ENCODE measurements at regions not wholly inside any gene's neighbourhood (a gene's known extent, or its start where the extent isn't known, plus 50 kb on each side); places are given as distances from the start of the nearest gene placed in this dataset.

GRCh38 chr4:26108054-26108453 lies 194.0 kb downstream of the SMIM20 start:
- H3K79me1 ChIP-seq (replicated peaks; ENCODE audit: low read length, poor library complexity, severe bottlenecking), result no peaks in the 10 kb centered on the region
- no peak overlapping the region for H3K4me2 ChIP-seq (ENCODE audit: low read length, poor library complexity, severe bottlenecking)
- no peak overlapping the region for H2AFZ ChIP-seq (ENCODE audit: low read depth, low read length)
- no peak overlapping the region for H4K8ac ChIP-seq (ENCODE audit: low read length)
- H3K4me3 ChIP-seq (ENCODE audit: insufficient read depth in 1 of 2, low read depth in 1 of 2, low read length in 2 of 2), result no peak overlapping the region
- H2BK15ac ChIP-seq (ENCODE audit: low read depth, poor library complexity, severe bottlenecking), result no peak overlapping the region
- no peak overlapping the region for H3K4ac ChIP-seq (ENCODE audit: low read depth in 1 of 2, low read length in 2 of 2)
- H3K27ac ChIP-seq (ENCODE audit: low read length, poor library complexity, severe bottlenecking), result no peak overlapping the region
- no peak overlapping the region for H2BK12ac ChIP-seq (ENCODE audit: low read length in 2 of 2)
- peaks cover 46% of the 10 kb centered on the region for H3K9me3 ChIP-seq (ENCODE audit: control insufficient read depth, low read length)
- no peak overlapping the region for H2AK5ac ChIP-seq (ENCODE audit: low read length, severe bottlenecking)
- no peak overlapping the region for H2BK5ac ChIP-seq (ENCODE audit: low read depth, low read length, poor library complexity, severe bottlenecking)
- no peak overlapping the region for H3K23ac ChIP-seq (ENCODE audit: low read length in 2 of 2)
- H3K9ac ChIP-seq (ENCODE audit: low read length), result no peak overlapping the region
- H3K27me3 ChIP-seq (ENCODE audit: control insufficient read depth in 1 of 2, insufficient read depth in 1 of 2, low read length in 2 of 2), result no peaks in the 10 kb centered on the region
- H3K18ac ChIP-seq (ENCODE audit: low read depth in 1 of 2, low read length in 2 of 2), result no peak overlapping the region
- peaks cover 0 to 4% of the 10 kb centered on the region in 2 experiments for H3K36me3 ChIP-seq (ENCODE audit: control insufficient read depth in 1 of 2, insufficient read depth in 2 of 2, low read depth in 1 of 2, low read length in 2 of 2)
- no peak for DNase-seq
- H3K4me1 ChIP-seq (ENCODE audit: control insufficient read depth, insufficient read depth, low read depth, low read length), result peaks cover 1% of the 10 kb centered on the region
- 68% methylated on average over 2 of the region's 2 CpGs for WGBS
- H3K14ac ChIP-seq (ENCODE audit: low read length in 2 of 2), result no peak overlapping the region
- H2BK120ac ChIP-seq (ENCODE audit: low read depth, low read length), result no peak overlapping the region
- no peak overlapping the region for H4K91ac ChIP-seq (ENCODE audit: low read length)

- Histone ChIP-seq H2BK12ac (ENCODE audit: low read length in 2 of 2) (no peak overlapping the region), H3K9ac (ENCODE audit: low read length) (no peak overlapping the region), H3K4me3 (ENCODE audit: insufficient read depth in 1 of 2, low read depth in 1 of 2, low read length in 2 of 2) (peak overlapping the region in 1 of 2 experiments; percentile 16), H2BK15ac (ENCODE audit: low read depth, poor library complexity, severe bottlenecking) (no peak overlapping the region), H4K91ac (ENCODE audit: low read length) (peak overlapping the region; percentile 47), H3K4ac (ENCODE audit: low read depth in 1 of 2, low read length in 2 of 2) (no peak overlapping the region), H4K8ac (ENCODE audit: low read length) (no peak overlapping the region), H3K27ac (ENCODE audit: low read length, poor library complexity, severe bottlenecking) (no peak overlapping the region), H3K9me3 (ENCODE audit: control insufficient read depth, low read length) (peaks cover 71% of the 10 kb centered on the region), H3K14ac (ENCODE audit: low read length in 2 of 2) (no peak overlapping the region), H3K4me2 (ENCODE audit: low read length, poor library complexity, severe bottlenecking) (no peak overlapping the region), H3K79me1 (replicated peaks; ENCODE audit: low read length, poor library complexity, severe bottlenecking) (no peaks in the 10 kb centered on the region), H3K18ac (ENCODE audit: low read depth in 1 of 2, low read length in 2 of 2) (no peak overlapping the region), H3K36me3 (ENCODE audit: control insufficient read depth in 1 of 2, insufficient read depth in 2 of 2, low read depth in 1 of 2, low read length in 2 of 2) (peaks cover 0 to 4% of the 10 kb centered on the region in 2 experiments), H2AK5ac (ENCODE audit: low read length, severe bottlenecking) (no peak overlapping the region), H3K4me1 (ENCODE audit: control insufficient read depth, insufficient read depth, low read depth, low read length) (peaks cover 1% of the 10 kb centered on the region), H2BK5ac (ENCODE audit: low read depth, low read length, poor library complexity, severe bottlenecking) (no peak overlapping the region), H3K27me3 (ENCODE audit: control insufficient read depth in 1 of 2, insufficient read depth in 1 of 2, low read length in 2 of 2) (no peaks in the 10 kb centered on the region), H2BK120ac (ENCODE audit: low read depth, low read length) (no peak overlapping the region), H2AFZ (ENCODE audit: low read depth, low read length) (no peak overlapping the region), H3K23ac (ENCODE audit: low read length in 2 of 2) (no peak overlapping the region)
- WGBS, result 78% methylated on average over 5 of the region's 5 CpGs
- DNase-seq, result no peak
Observed at GRCh38 chr4:26110493-26110892, 196.5 kb downstream of the SMIM20 start.

- H4K8ac ChIP-seq (ENCODE audit: low read length), result no peak overlapping the region
- no peak overlapping the region for H3K9ac ChIP-seq (ENCODE audit: low read length)
- H3K9me3 ChIP-seq (ENCODE audit: control insufficient read depth, low read length), result peaks cover 88% of the 10 kb centered on the region
- no peak overlapping the region for H3K4ac ChIP-seq (ENCODE audit: low read depth in 1 of 2, low read length in 2 of 2)
- H2BK12ac ChIP-seq (ENCODE audit: low read length in 2 of 2), result no peak overlapping the region
- 87% methylated on average over 3 of the region's 4 CpGs for WGBS
- no peaks in the 10 kb centered on the region for H3K4me1 ChIP-seq (ENCODE audit: control insufficient read depth, insufficient read depth, low read depth, low read length)
- H3K79me1 ChIP-seq (replicated peaks; ENCODE audit: low read length, poor library complexity, severe bottlenecking), result no peaks in the 10 kb centered on the region
- no peak overlapping the region for H3K23ac ChIP-seq (ENCODE audit: low read length in 2 of 2)
- DNase-seq, result no peak
- H4K91ac ChIP-seq (ENCODE audit: low read length), result no peak overlapping the region
- no peak overlapping the region for H3K27ac ChIP-seq (ENCODE audit: low read length, poor library complexity, severe bottlenecking)
- H3K36me3 ChIP-seq (ENCODE audit: control insufficient read depth in 1 of 2, insufficient read depth in 2 of 2, low read depth in 1 of 2, low read length in 2 of 2), result peaks cover 0 to 4% of the 10 kb centered on the region in 2 experiments
- no peak overlapping the region for H2AK5ac ChIP-seq (ENCODE audit: low read length, severe bottlenecking)
- no peak overlapping the region for H2BK5ac ChIP-seq (ENCODE audit: low read depth, low read length, poor library complexity, severe bottlenecking)
- no peak overlapping the region for H2AFZ ChIP-seq (ENCODE audit: low read depth, low read length)
- no peak overlapping the region for H3K18ac ChIP-seq (ENCODE audit: low read depth in 1 of 2, low read length in 2 of 2)
- no peak overlapping the region for H3K14ac ChIP-seq (ENCODE audit: low read length in 2 of 2)
- H2BK15ac ChIP-seq (ENCODE audit: low read depth, poor library complexity, severe bottlenecking), result no peak overlapping the region
- H2BK120ac ChIP-seq (ENCODE audit: low read depth, low read length), result no peak overlapping the region
- H3K4me2 ChIP-seq (ENCODE audit: low read length, poor library complexity, severe bottlenecking), result no peak overlapping the region
- H3K4me3 ChIP-seq (ENCODE audit: insufficient read depth in 1 of 2, low read depth in 1 of 2, low read length in 2 of 2), result peak overlapping the region in 1 of 2 experiments; percentile 46
- no peaks in the 10 kb centered on the region for H3K27me3 ChIP-seq (ENCODE audit: control insufficient read depth in 1 of 2, insufficient read depth in 1 of 2, low read length in 2 of 2)
Observed at GRCh38 chr4:26113339-26113940, 199.4 kb downstream of the SMIM20 start.

GRCh38 chr4:26116057-26116456 lies 202.0 kb downstream of the SMIM20 start:
- no peak overlapping the region for H2AFZ ChIP-seq (ENCODE audit: low read depth, low read length)
- H2BK15ac ChIP-seq (ENCODE audit: low read depth, poor library complexity, severe bottlenecking), result no peak overlapping the region
- no peaks in the 10 kb centered on the region for H3K79me1 ChIP-seq (replicated peaks; ENCODE audit: low read length, poor library complexity, severe bottlenecking)
- peaks cover 85% of the 10 kb centered on the region for H3K9me3 ChIP-seq (ENCODE audit: control insufficient read depth, low read length)
- H3K23ac ChIP-seq (ENCODE audit: low read length in 2 of 2), result no peak overlapping the region
- no peak overlapping the region for H2BK120ac ChIP-seq (ENCODE audit: low read depth, low read length)
- H4K91ac ChIP-seq (ENCODE audit: low read length), result no peak overlapping the region
- H3K4ac ChIP-seq (ENCODE audit: low read depth in 1 of 2, low read length in 2 of 2), result no peak overlapping the region
- 65% methylated on average over 4 of the region's 4 CpGs for WGBS
- no peak overlapping the region for H2BK12ac ChIP-seq (ENCODE audit: low read length in 2 of 2)
- H2AK5ac ChIP-seq (ENCODE audit: low read length, severe bottlenecking), result no peak overlapping the region
- no peaks in the 10 kb centered on the region for H3K4me1 ChIP-seq (ENCODE audit: control insufficient read depth, insufficient read depth, low read depth, low read length)
- no peaks in the 10 kb centered on the region for H3K27me3 ChIP-seq (ENCODE audit: control insufficient read depth in 1 of 2, insufficient read depth in 1 of 2, low read length in 2 of 2)
- no peak overlapping the region for H4K8ac ChIP-seq (ENCODE audit: low read length)
- H3K18ac ChIP-seq (ENCODE audit: low read depth in 1 of 2, low read length in 2 of 2), result no peak overlapping the region
- no peak overlapping the region for H3K4me3 ChIP-seq (ENCODE audit: insufficient read depth in 1 of 2, low read depth in 1 of 2, low read length in 2 of 2)
- DNase-seq, result no peak
- no peak overlapping the region for H3K4me2 ChIP-seq (ENCODE audit: low read length, poor library complexity, severe bottlenecking)
- no peak overlapping the region for H3K14ac ChIP-seq (ENCODE audit: low read length in 2 of 2)
- H2BK5ac ChIP-seq (ENCODE audit: low read depth, low read length, poor library complexity, severe bottlenecking), result no peak overlapping the region
- peaks cover 0 to 4% of the 10 kb centered on the region in 2 experiments for H3K36me3 ChIP-seq (ENCODE audit: control insufficient read depth in 1 of 2, insufficient read depth in 2 of 2, low read depth in 1 of 2, low read length in 2 of 2)
- no peak overlapping the region for H3K27ac ChIP-seq (ENCODE audit: low read length, poor library complexity, severe bottlenecking)
- H3K9ac ChIP-seq (ENCODE audit: low read length), result no peak overlapping the region
